Gastrocnemius medialis (tissue), 4 donors: ENCODE measurements at regions not wholly inside any gene's neighbourhood (a gene's known extent, or its start where the extent isn't known, plus 50 kb on each side); places are given as distances from the start of the nearest gene placed in this dataset.

ENCODE experiments used
- CTCF ChIP-seq, 5 experiments: fragments of 450-650 bp in 3 of 5; fragments of 200-600 bp in 2 of 5; sonication (generic) in 2 of 5; IDR thresholded peaks in 4 of 5; conservative IDR thresholded peaks in 1 of 5; 1 replicate in 4 of 5; 2 replicates in 1 of 5; pipeline ENCODE4 v1.5.1; 2016 to 2019; ENCODE audit warnings: antibody characterized with exemption in 5 of 5, mild to moderate bottlenecking in 3 of 5, moderate library complexity in 3 of 5
- POLR2A ChIP-seq, 2 donors: fragments of 450-650 bp; IDR thresholded peaks; one replicate each; pipeline ENCODE4 v1.6.1; 2017; ENCODE audit warnings: antibody characterized with exemption in 2 of 2, mild to moderate bottlenecking in 2 of 2, moderate library complexity in 2 of 2

- TF ChIP-seq CTCF (IDR thresholded peaks at IDR 0.05 in 4 of 5, conservative IDR thresholded peaks at IDR 0.05 in 1 of 5) = no peak
- no peak for TF ChIP-seq POLR2A (IDR thresholded peaks at IDR 0.05)
These were observed 397.2 kb downstream of the SAMD5 start for GRCh38 chr6:147905711-147906110.
